Fibroblast of villous mesenchyme (primary cell): ENCODE measurements at regions not wholly inside any gene's neighbourhood (a gene's known extent, or its start where the extent isn't known, plus 50 kb on each side); places are given as distances from the start of the nearest gene placed in this dataset.

Experiments used
- DNase-seq: peaks from one replicate; pipeline ENCODE4 v3.0.0-alpha.2; 2010; ENCODE audit warnings: low read depth
- H3K4me3 ChIP-seq: 2 replicates; pipeline ENCODE4 v1.5.1; 2011; ENCODE audit warnings: low read depth, mild to moderate bottlenecking, low read length
- TF ChIP-seq, protein P1 (sequence below): IDR thresholded peaks from 2 replicates; pipeline ENCODE4 v1.5.1; 2012; ENCODE audit warnings: low read depth, mild to moderate bottlenecking, low read length; ENCODE audit not compliant: insufficient read depth

DNA sequence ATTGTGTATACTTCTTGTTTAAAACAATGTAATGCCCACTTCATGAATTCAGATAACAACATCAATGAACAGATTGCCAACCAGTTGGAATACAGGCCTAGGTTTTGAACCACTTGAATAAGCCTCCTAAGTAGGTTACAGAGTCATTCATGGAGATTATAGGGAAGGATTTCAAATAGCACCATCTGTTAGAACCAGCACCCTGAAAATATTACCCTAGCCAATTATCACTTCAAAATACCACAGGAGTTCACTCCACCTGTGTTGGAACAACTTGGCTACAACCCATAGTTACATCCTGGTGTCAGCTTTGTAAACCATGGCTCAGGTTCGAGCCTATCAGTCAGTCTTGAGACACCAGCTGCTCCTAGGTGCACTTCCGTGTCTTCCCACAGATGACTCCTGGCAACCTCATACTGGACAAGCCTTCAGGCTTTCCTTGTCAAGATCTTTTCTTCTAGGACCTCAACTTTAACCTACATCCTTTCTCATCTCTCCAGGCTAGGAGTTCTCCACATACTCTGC lies 350.0 kb downstream of the DEPDC1B start:
- no peak for DNase-seq
- no peak overlapping the region for H3K4me3 ChIP-seq
- TF ChIP-seq, protein P1, sequence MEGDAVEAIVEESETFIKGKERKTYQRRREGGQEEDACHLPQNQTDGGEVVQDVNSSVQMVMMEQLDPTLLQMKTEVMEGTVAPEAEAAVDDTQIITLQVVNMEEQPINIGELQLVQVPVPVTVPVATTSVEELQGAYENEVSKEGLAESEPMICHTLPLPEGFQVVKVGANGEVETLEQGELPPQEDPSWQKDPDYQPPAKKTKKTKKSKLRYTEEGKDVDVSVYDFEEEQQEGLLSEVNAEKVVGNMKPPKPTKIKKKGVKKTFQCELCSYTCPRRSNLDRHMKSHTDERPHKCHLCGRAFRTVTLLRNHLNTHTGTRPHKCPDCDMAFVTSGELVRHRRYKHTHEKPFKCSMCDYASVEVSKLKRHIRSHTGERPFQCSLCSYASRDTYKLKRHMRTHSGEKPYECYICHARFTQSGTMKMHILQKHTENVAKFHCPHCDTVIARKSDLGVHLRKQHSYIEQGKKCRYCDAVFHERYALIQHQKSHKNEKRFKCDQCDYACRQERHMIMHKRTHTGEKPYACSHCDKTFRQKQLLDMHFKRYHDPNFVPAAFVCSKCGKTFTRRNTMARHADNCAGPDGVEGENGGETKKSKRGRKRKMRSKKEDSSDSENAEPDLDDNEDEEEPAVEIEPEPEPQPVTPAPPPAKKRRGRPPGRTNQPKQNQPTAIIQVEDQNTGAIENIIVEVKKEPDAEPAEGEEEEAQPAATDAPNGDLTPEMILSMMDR, result no peak

DNA sequence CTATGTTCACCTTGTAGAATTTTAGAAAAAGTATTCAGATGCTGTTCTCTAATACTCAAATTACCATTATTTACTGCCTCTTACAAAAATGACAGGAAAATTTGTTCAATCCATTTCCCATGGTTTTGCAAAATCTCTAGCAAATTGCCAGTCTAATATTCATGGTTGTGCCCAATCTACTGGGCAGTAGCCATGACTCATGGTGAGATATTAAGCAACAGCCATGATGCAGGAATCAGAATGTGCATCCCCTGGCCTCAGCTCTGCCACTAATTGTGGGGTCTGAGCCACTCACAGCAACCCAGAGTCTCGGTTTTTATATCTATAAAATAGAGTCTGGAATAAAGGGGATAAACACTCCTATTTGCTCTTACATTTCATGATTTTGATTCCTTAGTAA lies 353.6 kb downstream of the DEPDC1B start:
- TF ChIP-seq, protein P1, result no peak
- no peak for DNase-seq
- H3K4me3 ChIP-seq, result no peak overlapping the region

DNA sequence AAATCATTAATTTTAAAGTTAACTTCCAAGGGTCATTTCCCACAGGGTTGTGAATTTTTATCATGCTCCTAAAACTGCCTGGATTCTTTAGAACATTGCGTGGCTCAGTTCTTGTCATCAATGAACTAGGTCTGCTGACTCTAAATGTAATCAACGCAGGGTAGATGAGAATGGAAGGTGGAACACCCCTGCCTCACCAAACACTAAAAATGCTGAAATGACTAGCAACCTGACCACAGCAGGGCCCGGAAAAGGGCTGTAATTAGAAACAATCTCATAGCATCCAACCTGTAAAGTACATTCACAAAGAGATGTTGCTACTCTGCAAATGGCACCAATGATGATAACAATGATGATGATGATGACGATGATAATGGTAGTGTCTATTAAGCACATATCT lies 356.9 kb downstream of the DEPDC1B start:
- TF ChIP-seq, protein P1, result no peak
- no peak for DNase-seq
- H3K4me3 ChIP-seq, result no peak overlapping the region

DNA sequence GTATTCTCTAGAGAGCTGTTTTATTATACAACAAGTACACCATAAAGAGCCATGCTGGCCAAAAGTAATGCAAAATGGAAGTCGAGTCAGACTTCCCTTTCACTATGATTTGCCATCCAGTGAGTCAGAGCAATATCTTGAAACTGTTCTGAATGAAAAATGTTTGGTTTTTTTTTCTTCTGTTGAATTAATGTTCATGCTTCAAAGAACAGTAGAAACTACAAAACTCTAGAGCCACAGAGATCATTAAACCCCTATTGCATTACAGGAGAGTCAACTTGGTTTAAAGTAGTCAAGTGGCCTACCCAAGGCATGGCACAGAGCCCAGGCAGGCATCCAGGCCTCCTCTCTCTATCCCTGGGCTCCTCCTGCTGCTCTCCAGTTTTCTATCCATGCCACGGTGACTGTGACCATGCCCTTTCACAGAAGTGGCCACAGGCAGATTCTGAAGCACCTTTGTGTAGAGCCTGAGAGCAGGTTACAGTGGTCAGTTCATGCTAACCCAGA lies 358.9 kb downstream of the DEPDC1B start:
- TF ChIP-seq, protein P1, result no peak
- DNase-seq, result no peak
- H3K4me3 ChIP-seq, result no peak overlapping the region

DNA sequence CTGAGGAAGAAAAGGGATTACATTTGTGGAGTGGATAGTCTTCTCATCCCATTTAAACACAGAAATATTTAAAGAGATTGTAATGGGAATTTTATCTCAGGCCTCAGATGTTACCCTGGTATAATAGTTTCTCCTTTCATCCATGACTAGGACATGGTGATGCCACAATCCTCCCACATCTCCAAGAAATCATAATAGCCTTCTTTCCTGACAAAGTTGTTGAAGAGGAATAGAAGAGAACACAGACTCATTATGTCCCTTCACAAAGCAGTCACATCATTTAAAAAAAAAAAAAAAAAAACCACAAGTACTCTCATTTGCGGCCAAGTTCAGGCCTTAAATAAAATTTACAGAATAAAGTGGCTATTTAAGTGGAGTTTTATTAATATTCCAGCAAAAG lies 359.6 kb downstream of the DEPDC1B start:
- no peak for DNase-seq
- no peak overlapping the region for H3K4me3 ChIP-seq
- TF ChIP-seq, protein P1, result no peak

DNA sequence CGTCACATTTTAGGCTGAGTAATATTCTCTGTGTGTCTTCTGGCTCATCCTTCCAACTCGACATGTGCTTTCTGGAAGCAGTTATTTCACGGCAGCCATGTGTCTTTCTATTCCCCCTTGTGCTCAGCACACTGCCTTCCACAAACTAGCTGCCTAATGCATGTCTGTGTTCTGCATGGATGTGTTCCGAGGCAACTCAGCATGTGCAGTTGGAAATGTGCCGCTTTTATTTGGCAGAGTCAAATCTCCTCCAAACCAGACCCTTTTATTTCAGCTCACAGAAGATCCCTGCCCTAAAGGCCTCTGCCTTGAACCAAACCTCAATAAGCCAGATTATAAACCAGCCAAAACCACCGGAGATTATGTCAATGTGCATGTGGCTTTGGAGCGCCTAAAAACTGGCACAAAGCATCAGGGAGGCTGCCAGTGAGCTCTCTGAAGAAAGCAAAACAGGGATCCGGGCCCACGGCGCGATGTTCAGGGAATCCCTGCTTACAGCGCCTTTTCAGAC lies 360.2 kb downstream of the DEPDC1B start:
- no peak overlapping the region for H3K4me3 ChIP-seq
- TF ChIP-seq, protein P1, result no peak
- no peak for DNase-seq

DNA sequence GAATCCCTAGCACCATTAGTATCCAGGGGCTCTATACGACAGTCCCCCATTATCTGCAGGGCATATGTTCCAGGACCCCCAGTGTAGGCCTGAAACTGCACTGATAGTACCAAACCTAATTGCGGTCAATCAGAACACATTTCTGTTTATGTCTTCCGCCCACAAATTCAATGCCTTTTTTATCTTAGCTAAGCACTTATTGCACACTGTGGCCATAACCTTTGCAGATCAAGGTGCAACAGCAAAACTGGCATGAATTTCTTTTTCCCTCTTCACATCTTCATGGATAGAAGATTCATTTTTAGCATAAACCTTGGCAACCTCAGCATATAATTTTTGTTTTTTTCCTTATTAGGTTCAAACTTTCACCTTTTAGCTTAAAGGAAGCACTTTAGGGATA lies 361.1 kb downstream of the DEPDC1B start:
- TF ChIP-seq, protein P1, result no peak
- DNase-seq, result no peak
- H3K4me3 ChIP-seq, result no peak overlapping the region
